Suppressor macrophage treated with lipopolysaccharide for 1 hour (primary cell): ENCODE measurements at regions not wholly inside any gene's neighbourhood (a gene's known extent, or its start where the extent isn't known, plus 50 kb on each side); places are given as distances from the start of the nearest gene placed in this dataset.

Experiments used
- DNase-seq, 3 donors: peaks; one replicate each; pipeline ENCODE4 v3.0.0-alpha.2; 2020 to 2022

DNA sequence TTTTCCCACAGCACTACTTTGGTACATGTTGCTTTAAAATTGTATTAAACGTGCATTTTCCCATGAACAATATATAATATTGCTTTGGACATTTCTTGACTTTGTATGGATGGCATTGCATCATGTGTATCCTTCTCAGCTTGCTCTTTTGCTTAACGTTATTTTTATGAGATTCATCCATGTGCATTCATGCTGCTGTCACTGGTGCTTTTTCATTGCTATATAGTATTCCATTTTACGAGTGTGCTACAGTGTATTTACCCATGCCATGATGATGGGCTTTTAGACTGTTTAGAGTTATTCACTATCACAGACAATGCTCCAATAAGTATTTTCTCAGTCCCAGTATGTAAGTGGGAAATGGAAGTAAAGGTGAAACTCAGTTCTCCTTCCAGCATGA, 195.2 kb upstream of the COX10 start:
- DNase-seq = no peak

DNA sequence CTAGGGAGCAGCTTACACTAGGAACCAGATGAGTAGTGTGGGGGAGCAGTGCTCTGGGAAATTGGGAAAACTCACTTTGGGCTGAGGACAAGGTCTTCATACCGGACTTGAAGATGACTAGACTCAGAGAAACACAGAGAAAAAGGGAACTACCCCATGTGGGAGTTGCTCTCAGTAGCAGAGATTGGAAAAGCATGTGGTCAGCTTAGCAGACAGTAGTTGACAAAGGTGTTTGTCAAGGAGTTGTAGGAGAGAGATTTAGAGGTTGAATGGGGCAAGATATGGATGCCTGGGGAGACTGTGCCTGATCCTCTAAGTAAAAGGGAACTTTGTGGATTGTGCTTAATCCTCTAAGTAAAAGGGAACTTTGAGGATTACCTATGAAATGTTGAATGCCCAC, 194.5 kb upstream of the COX10 start:
- peak in 2 of 3 donors; percentile 7 to 25 for DNase-seq

DNA sequence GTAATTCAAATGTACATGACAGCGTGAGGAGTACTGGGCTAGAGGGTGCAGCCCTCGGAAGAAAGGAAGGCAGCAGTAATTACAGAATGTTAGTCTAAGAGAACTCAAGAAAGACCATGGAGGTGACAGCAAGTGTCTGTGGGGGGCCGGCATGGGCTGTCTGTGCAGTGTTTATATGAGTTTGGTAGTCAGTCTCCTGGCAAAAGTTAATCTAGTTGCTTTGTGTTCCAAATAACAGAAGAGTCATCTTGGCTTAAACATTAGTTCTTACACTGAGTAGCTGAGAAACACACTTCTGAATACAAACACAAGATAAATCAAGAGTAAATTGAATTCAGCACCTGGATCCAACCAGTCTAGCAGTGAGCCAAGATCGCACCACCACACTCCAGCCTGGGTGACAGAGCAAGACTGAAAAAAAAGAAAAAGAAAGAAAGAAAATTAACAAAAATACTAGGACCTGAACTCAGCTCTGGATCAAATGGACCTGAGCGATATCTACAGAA, 189.3 kb upstream of the COX10 start:
- DNase-seq = no peak

DNA sequence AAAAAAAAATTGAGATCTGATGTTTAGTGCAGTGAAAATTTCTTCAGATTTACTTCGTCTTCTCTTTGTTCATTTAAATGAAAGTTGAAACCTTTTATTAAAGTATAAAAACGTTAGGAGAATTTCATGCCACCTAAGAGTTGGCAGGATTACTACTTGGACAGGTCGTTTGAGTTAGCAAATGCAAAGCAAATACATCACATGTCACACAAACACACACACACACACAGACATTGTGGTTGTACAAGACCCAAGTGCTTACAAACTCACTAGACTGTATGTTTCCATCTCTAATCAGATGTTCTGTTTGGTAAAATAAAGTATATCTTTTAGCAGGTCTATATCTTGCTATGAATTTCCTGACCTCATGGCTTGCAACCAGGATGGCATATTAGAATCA, 185.6 kb upstream of the COX10 start:
- no peak for DNase-seq

DNA sequence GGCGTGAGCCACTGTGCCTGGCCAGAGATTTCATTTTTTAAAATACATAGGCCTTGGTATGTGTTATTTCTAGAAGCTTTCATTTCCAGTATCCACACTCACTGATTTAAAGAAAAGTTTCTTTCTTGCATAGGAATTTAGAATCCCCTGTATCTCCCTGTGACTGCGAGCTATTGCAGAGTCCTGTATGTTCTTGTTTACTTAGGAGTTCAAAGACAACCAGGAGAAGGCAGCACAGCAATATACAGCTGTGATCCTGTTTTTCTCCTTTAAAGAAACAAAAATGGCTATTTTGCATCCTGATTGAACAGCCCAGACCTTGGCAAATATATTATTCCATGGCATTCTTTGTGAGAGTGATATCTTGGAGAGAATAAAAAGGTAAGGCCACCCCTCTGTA, 185.0 kb upstream of the COX10 start:
- DNase-seq = no peak

DNA sequence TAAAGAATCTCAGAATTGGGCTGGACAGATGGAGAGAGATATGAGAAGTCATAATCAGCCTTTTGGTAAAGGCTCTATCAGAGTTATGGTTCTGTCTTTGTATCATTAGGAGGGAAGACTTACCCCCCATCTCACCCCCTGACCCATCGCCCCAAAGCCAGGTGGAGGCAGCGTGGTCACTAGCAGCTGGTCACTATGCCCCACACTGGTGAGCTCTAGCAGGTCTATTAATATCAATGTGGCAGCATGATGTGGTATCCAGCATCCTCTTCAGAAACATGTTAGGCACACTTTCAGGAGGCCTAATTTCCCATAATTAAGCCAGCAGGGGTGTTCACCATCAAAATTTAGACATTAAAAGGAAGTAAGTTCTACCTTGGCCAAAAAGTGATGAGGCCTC, 183.8 kb upstream of the COX10 start:
- DNase-seq = no peak

DNA sequence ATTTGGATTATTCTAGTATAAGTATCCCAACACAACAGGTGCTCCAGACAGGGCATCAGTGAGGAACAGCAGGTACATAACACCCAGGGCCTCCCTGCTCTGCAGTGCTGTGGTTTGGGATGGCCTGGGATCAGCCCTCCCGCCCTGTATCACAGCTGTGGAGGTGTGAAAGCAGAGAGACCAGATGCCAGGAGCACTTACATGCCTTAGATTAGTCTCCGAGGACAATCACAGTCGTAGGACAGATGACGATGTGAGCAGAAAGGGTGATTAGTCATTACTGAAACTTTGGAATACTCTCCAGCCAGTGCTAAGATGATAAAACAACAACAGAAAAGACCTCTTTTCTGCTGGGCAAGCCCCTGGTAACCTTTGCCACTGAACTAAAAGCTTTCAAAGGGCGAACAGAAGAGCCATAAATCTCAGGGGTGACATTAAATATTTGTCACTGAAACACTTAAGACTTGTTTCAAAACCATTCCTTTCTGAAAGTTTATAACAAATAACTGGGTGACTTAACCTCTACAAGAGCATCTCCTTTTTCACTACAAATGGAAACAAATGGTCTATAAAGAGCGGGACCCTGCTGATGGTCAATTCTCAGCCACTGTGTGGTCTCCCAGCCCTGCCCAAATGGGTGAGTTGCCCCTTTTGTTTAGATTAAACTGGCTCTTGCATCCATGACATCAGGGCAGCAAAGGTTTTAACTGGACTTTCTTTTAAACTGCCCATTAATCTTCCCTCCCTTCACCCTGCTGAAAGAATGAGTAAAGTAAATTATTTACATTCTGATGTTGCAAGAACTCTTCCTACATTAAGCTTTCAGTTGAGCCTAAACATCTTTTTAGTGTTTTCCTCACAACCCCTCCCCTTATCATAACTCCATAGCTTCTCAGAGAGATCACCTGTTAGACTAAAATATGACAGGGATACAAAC, 183.1 kb upstream of the COX10 start:
- no peak for DNase-seq

DNA sequence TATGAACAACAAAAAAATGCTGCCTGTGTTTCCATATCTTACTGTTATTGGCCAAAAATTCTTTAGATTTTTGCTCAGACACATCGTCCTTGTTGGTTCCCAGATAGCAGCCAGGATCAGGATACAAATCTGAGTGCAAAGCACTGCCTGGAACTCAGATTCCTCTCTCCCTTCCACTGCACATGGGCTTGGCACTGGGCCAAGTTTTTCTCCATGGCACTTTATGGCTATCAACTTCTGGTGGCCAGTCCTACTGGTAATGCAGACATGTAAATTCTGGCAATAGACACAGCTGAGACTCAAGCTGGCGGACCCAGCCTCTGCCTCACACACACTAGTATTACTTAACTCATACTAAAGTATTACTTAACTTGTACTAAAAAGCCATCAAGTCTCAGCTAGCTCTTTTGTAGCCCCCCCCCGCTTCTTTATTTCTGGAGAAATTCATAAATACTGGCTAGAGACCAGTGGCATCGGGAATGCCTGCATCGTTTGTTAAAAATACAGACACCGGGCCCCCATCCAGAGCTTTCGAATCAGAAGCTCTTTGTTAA, 181.2 kb upstream of the COX10 start:
- DNase-seq = peak in 1 of 3 donors; percentile 7

DNA sequence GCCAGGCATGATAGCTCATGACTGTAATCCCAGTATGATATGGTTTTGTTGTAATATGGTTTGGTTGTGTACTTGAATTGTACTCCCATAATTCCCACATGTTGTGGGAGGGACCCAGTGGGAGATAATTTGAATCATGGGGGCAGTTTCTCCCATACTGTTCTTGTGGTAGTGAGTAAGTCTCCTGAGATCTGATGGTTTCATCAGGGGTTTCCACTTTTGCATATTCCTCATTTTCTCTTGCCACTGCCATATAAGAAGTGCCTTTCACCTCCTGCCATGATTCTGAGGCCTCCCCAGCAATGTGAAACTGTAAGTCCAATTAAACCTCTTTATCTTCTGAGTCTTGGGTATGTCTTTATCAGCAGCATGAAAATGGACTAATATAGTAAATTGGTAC, 160.3 kb upstream of the COX10 start:
- DNase-seq = peak; percentile 12 to 48 (median 37)

DNA sequence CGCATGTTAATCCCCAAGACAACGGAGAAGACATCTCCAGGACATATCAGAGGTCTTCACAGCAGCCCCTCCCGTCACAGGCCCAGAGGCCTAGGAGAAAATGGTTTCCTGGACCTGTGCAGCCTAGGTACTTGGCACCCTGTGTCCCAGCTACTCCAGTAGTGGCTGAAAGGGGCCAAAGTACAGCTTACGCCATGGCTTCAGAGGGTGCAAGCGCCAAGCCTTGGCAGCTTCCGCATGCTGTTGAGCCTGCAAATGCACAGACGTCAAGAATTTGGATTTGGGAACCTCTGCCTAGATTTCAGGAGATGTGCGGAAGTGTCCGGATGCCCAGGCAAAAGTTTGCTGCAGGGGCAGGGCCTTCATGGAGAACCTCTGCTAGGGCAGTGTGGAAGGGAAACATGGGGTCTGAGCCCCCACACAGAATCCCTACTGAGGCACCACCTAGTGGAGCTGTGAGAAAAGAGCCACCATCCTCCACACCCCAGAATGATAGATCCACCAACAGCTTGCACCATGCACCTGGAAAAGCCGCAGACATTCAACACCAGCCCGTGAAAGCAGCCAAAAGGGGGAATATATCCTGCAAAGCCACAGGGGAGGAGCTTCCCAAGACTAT, 159.3 kb upstream of the COX10 start:
- no peak for DNase-seq

DNA sequence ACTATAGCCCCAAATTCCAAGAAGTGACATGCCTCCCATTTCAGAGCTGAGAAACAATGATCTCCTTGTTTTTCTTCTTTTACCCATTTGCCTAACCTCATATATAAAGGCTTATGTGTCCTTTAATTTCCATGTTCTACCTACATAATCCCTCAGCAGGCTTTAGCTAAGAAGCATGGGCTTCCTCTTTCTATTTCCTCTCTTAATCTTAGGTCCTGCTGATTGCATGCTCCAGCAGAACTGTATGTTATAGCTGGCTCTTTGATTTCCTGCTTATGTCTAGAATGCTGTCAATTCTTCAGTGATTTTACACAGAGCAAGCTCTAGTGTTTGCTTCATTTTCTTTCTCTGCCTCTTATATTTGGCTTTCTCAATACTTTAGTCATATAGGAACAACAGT, 151.7 kb upstream of the COX10 start:
- DNase-seq = peak; percentile 32 to 56 (median 56)

DNA sequence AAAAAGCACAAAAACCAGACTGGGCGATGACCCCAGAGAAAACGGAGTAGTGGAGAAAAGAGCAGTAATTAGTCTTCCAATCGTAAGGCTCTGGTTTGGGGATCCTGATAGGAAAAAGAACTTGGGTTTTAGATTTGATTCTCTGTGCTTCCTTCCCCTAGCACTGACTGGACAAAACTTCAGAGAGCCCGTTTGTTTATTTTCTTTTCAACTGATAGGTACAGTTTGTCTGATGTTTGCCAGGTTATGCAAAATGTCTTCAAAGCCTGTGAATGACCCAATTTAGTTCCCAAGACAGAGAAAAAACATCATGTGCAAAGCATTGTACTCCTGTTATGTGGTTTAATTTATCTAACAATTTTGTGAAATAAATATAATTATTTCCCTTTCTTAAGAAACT, 151.1 kb upstream of the COX10 start:
- no peak for DNase-seq

DNA sequence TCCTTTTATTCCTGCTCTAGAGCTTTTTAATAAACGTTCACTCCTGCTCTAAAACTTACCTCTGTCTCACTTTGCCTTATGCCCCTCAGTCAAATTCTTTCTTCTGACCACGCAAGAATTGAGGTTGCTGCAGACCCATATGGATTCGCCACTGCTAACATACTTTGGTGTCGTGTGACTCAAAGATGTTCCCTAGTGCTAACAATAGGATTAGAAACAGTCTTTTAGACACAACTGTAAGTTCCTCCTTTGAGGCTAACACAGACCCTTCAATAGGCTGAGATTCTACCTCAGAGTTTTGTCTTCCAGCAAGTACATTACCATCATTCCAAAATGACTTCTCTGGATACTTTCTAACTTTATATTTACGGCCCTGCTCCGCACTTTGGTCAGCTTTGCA, 149.5 kb upstream of the COX10 start:
- peak in 1 of 3 donors; percentile 15 for DNase-seq

DNA sequence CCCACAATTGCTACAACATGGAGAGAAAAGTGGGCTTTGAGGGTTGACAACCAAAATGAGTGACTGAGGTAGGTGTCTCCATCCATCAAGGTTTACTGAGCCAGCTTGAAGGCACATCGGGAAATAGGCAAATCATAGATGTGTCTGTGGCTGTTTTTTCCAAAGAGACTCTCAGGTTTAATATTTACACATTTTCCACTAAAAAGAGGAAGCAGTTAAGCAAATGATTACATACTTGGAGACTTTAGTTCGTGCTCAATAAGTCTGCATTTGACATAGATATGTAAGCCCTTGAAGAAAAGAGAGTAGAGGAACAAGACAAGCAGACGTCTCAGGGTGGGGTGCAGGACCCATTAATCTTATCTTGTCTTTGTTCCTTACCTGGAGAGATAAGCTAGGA, 148.9 kb upstream of the COX10 start:
- peak in 2 of 3 donors; percentile 32 to 50 for DNase-seq

DNA sequence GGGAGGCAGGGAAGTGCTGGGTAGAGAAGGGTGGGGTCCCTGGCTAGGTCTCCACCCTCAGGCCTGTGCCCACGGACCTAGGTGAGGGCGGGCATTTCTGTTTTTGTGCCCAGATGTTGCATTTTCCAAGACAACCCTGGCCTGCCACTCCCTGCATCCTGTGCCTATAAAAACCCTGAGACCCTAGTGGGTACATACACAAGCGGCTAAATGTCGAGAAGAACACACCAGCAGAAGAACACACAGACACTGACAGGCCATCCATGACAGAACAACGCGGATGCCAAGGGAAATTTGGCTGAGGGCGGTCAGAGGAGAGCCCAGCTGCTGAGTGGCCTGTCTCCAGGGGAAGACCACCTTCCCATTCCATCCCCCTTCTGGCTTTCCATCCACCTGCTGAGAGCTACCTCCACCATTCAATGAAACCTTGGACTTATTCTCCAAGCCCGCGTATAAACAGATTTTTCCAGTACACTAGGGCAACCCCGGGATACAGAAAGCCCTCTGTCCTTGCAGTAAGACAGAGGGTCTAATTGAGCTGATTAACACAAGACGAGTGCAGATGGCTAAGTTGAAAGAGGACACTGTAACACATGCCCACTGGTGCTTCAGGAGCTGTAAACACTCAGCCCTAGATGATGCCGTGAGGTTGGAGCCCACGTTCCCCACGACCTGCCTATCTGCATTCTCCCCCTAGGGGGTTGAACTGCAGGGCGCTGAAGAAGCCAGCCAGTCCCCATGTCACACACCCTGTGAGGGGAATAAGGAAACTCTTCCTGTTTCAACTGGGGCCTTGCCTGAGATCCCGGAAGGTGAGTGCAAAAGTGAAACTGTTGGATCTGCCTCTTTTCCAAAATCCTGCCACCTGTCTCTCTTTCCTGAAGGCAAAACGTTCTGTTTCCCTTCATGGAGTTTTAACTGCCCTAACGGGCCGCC, 147.2 kb upstream of the COX10 start:
- DNase-seq = no peak

DNA sequence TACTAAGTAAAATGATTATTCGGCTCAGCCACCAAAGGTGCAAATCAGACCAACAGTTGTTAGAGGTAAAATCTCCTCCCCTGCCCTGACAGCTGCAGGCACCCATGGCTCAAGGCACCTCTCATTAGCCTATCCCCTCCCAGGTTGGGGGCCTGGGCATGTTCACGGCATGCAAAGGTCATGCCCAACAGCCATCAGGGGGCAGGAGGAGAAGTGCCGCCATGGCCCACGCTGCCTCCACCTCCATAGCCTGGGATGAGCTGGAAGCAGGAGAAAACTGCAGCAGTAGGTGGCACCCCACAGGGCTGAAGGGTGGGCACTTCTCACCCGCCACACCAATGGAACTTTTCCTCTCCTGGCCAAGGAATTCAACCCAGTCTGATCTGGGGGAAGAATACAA, 146.4 kb upstream of the COX10 start:
- no peak for DNase-seq

DNA sequence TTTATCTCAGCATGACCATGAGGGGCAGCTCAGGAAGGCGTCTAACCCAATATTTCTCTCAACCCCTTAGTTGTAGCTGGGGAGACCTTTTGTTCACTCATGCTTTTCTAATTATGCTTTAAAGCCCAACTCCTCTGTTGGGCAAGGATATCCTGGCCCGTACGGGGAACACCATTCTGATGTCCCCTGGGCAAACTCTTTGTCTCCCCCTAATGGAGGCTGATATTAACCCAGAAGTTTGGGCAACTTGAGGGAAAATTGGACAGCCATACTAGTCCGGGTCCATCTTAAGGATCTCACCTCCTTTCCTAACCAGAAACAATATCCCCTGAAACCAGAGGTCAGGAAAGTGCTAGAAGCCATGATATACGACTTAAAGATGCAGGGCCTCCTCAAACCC, 143.7 kb upstream of the COX10 start:
- peak in 1 of 3 donors; percentile 17 for DNase-seq

DNA sequence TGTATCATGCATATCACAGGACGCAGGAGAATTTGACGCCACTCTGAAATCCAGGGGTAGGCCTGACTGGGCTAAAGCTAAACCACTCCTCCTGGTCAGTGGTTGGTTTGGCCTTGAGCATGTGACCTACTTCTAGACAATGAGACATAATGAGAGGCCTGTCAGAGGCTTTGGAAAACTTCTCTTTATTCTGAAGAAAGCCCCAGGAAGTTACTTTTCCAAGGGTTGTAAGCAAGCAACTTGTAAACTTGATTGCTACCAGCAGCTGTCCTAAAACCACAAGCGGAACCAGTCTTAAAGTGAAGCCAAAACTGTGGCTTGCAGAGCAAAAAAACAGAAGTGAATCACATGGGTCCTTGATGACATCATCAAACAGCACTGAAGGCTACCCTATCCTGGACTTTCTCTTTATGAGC, 138.2 kb upstream of the COX10 start:
- peak; percentile 88 to 98 (median 96) for DNase-seq

DNA sequence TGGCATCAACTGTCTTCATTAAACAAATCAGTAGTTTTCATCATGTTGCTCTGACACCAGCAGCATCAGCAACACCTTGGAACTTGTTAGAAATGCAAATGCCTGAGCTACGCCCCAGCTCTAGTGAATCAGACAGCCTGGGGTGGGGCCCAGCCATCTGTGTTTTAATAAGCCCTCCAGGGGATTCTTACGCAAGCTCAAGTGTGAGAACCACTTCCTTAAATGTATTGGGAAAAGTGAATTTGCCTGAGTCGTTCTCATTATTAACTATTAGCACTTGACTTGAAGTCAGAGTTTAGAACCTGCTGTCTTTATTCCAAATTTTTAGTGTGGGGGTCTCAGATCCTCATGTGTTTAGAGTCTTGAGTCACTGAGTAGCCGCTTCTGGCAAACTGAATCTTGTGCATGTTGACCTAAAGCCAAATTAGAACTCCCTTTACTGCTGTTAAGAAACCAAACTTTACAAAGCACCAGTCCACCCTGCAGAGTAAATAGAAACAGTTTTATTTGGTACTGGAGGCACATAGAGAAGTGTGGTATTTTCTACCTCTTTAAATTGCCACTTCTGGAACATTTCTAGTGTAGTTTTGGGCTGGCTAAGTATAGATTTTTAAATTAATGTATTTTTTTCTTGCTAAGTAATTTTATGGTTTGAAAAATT, 137.4 kb upstream of the COX10 start:
- DNase-seq = peak; percentile 84 to 94 (median 93)

DNA sequence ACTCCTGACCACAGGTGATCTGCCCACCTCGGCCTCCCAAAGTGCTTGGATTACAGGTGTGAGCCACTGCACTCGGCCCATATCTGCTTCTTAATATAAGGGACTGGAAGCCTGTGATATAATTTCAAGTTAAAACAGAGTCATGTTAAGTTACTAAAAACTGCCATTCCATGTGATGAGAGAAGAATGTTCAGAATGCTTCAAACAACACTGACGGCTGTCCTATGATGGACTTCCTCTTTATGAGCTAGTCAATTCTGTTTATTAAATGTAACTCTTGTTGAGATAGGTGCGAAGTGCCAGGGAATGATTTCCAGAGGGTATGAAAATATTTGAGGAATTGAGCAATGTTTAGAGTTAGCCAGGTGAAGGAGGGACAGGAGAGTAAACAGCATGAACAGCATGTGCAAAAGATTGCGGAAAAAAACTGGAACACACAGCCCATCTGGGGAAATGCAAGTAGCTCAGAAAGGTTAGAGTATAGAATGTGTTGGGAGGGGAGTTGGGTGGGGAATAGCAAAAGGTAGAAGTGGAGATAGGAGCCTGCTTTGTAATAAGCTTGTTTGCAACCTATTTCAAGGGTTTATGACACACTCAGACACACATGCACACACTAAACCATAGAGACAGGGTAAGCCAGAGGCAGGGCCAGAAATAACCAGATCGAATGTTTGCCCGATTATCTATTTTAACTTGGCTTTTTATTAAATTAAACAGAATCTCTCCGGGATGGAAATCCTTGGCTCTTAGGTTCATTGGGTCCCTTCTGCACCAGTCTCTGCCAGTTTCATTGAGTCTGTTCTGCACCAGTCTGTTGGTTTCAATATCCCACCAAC, 135.6 kb upstream of the COX10 start:
- no peak for DNase-seq

DNA sequence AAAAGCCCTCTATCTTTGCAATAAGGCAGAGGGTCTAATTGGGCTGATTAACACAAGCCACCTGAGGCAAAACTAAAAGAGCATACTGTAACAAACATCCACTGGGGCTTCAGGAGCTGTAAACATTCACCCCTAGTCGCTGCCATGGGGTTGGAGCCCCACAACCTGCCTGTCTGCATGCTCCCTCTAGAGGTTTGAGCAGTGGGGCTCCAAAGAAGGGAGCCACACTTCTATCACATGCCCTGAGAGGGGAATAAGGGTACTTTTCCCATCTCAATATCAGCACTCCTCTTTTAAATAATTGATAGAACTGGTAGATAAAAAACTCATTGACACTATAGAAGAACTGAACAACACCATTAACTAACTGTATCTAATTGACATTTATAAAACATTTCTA, 130.1 kb upstream of the COX10 start:
- no peak for DNase-seq
